Sciatic nerve (tissue), 2 donors: ENCODE measurements at regions not wholly inside any gene's neighbourhood (a gene's known extent, or its start where the extent isn't known, plus 50 kb on each side); places are given as distances from the start of the nearest gene placed in this dataset.

Experiments
- ATAC-seq: fragments of 200-7000 bp; cut with Tn5 transposase; one replicate; pipeline ENCODE4 v1.9.1; 2020; ENCODE audit warnings: mild to moderate bottlenecking, moderate library complexity
- DNase-seq: peaks from one replicate; pipeline ENCODE4 v3.0.0-alpha.2; 2020; ENCODE audit warnings: low spot score
- intact Hi-C: fragments of 100-400 bp; cut with DNase I; formaldehyde crosslinking; loops from one replicate; pipeline ENCODE4 v1.14.2; 2022
- donor health status: DM: no; HTN: no; CAD: no.
- donor health status: DM: no; HTN: no; CAD: no.

- ATAC-seq (no peak), DNase-seq (no peak)
- intact Hi-C loops, result no loop called here
These were observed 95.2 kb downstream of the CRPPA start for GRCh38 chr7:16326106-16326505.

- ATAC-seq (no peak), DNase-seq (no peak)
- intact Hi-C loops, result no loop called here
These were observed 98.0 kb downstream of the CRPPA start for GRCh38 chr7:16323313-16323712.

DNA sequence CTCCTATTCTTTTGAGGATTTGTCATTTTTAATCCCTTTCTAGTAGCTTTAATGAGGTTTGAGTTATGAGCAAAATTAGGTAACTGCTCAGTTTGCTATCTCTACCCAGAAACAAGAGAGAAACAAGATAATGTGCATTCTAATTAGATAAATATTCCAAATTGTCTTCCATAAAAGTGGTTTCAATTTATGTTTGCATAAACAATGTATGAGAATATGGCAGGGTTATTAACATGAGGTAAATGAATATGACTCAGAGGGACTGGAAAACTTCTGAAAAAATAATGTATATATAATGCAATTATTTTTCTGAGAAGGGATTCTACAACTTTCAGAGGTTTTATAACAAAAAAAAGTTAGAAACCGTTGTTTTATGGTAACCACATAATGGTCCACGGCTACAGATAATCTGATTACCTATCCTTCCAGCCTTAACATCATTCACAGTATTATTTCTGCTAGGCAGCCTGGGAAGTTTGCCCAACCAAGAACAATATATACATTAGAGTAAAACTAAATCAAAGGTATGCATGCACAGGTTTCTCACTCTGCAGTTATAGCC is 101.2 kb downstream of the CRPPA start:
- no peak for DNase-seq
- intact Hi-C loops, result no loop called here
- ATAC-seq, result no peak

DNA sequence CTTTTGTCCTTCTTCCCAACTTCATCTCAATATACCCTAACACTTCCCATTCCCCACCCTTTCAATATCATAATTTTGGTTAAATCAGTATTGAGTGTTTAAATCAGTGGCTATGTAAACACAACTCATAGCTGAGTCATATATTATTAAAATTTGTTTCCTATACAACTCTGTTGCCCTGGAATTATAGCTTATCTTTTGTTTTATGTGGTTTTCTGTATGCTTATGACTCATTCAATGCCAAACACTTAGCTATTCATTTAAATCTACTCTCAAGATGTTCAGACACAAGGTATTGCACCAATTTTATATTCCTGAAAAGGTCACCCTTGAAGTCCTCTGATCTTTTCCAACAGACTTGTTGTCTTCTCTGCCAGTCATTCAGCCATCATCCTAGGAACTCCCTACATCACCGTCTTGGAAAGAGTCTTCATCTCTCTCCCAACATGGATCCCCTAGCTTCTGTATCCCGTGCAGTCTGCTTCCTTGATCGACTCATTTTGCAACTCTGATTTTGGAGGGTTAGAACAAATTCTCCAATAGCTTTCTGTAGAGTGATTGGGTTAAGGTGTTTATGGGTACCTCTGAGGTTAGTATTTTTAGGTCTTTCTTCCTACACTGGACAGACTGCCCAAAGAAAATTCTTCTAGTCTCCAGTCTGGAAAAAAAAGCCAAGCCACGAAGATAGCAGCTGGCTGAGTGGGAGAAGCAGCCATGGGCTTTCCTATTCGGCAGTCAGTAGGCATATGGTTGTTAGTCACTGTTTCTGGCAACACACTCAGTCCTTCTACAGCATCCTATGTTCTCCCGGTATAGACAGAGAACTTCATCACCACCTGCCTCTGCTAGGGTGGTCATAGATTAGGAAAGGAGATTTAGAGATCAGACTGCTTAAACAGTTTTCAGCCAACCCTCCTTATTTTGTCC is 102.1 kb downstream of the CRPPA start:
- no peak for ATAC-seq
- DNase-seq, result no peak
- intact Hi-C loops, result no loop called here

DNA sequence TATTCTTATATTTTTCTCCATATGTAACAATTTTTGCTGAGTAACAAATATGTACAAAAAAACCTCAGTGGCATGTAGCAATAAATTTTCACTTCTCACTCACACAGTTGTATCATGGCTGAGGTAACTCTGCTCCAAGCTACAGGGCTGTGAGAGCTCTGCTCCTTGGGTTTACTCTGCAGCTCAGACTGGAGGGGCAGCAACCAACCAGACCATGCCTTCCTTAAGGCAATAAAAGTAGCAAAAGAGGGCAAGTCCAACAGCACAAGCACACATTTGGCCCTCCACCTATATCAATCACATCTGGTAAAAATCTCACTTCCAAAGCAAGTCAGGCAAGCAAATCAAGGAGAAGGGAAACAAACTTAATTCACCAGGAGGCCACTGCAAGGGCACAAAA is 102.9 kb downstream of the CRPPA start:
- DNase-seq (no peak), ATAC-seq (no peak)
- intact Hi-C loops, result no loop called here

DNA sequence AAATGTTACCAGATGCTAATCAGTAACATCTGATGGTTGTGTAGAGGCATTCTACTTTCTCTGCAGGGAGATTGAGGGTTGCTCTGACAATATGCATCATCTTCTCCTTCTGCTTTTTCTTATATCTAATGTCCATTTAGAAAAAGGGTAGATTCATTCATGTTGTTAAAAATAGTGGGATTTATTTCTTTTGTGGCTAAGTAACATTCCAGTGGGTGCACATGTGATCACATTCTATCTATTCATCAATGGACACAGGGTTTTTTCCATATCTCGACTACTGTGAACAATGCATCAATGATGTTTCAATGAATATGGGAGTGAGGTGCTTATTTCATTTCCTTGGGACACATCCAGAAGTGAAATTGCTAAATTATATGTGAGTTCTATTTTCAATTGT is 103.9 kb downstream of the CRPPA start:
- DNase-seq, result no peak
- intact Hi-C loops, result no loop called here
- no peak for ATAC-seq

DNA sequence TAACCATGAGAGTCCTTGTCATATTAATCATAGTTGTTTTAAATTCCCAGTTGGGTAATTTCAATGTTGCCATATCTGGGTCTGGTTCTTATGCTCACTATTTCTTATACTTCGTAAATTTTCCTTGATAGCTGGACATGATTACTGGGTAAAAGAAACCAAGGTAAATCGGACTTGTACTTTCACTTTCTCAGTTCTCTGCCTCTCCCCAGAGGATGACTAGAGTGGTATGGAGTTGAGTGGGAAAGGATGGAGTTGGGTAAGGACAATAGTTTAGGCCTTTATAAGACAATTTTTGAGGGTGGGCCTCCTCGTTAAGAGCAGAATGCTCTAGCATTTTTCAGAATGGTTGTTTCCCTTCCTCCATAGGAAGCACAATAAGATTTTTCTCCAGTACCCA is 106.1 kb downstream of the CRPPA start:
- DNase-seq (no peak), ATAC-seq (no peak)
- intact Hi-C loops, result no loop called here

DNA sequence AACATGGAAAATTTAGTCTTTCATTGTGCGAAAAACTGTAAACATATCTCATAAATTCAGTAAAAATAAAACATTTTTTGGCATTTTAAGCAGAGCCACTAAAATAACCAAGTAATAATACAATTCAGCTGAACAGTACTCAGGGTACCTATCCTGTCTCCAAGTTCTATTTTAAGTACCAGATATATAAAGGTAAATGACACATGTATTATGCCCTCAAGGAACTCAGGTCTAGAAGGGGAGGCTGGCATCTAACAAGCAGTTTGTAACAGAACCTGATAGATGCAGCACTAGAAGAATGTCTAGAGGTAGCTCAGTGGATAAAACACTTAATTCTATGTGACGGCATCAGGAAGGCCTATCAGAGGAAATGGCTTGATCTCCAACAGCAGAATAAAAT is 112.2 kb downstream of the CRPPA start:
- ATAC-seq (no peak), DNase-seq (no peak)
- intact Hi-C loops, result no loop called here

- intact Hi-C loops, result no loop called here
- ATAC-seq (no peak), DNase-seq (no peak)
These were observed 120.0 kb downstream of the CRPPA start for GRCh38 chr7:16301291-16301690.

DNA sequence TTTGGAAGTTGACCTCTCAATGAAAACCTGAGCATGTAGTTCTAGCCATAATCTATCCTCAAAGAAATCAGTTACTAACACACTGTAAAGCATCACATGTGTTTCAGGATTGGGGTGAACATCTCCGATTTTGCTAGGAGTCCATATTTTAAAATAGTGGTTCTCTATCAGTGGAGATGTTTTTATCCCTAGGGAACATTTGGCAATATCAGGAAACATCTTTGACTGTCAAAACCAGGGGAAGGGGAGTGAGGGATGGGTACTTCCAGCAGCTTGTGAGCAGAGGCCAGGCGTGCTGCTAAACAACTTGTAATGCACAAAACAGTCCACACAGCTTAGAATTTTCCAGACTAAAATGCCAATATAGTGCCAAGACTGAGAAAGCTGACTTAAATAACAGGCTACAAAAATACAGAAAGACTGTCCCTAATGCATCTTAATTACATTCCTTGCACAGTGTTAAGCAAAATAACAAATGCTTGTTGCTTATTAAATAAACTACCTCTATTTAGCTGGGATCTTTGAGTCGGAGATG is 120.9 kb downstream of the CRPPA start:
- DNase-seq (no peak), ATAC-seq (no peak)
- intact Hi-C loops, result no loop called here

- no peak for ATAC-seq
These were observed 121.5 kb downstream of the CRPPA start for GRCh38 chr7:16299853-16300252.

GRCh38 chr7:16298221-16298620 is 123.1 kb downstream of the CRPPA start:
- no peak for ATAC-seq
- DNase-seq, result no peak
- intact Hi-C loops, result no loop called here

More at GRCh38 chr7:16299853-16300252, 121.5 kb downstream of the CRPPA start:
- intact Hi-C loops, result no loop called here
- no peak for DNase-seq

DNA sequence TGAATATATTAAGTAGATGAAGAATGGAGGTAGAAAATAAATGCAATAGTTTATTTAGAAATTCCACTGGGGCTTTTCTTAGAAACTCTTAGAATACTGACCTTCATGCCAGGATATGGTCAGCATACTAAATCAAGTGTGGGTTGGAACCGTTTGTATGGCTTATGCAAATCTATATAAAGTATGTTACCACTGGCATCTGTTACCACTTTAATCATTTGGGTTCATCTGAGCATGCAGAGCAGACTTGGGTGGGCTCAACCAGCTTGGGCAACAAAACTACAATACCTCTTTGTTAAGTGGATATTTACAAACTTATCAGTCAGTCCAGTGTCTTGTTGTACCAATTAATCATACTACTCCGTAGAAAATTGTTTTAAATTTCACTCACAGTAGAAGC is 125.8 kb downstream of the CRPPA start:
- intact Hi-C loops, result no loop called here
- DNase-seq (no peak), ATAC-seq (no peak)

GRCh38 chr7:16293669-16294425 is 127.5 kb downstream of the CRPPA start:
- ATAC-seq (no peak), DNase-seq (no peak)
- intact Hi-C loops, result no loop called here

- DNase-seq (no peak), ATAC-seq (no peak)
- intact Hi-C loops, result no loop called here
These were observed 136.8 kb downstream of the CRPPA start for GRCh38 chr7:16284581-16284980.

- intact Hi-C loops, result no loop called here
- ATAC-seq, result no peak
- no peak for DNase-seq
These were observed 143.1 kb downstream of the CRPPA start for GRCh38 chr7:16278167-16278787.

- no peak for ATAC-seq
- intact Hi-C loops, result loop anchor here (5.0 kb wide), 1 partner anchor 870 kb away; no protein-coding TSS in a partner anchor
- DNase-seq, result no peak
These were observed 149.2 kb downstream of the CRPPA start for GRCh38 chr7:16271990-16272665.

DNA sequence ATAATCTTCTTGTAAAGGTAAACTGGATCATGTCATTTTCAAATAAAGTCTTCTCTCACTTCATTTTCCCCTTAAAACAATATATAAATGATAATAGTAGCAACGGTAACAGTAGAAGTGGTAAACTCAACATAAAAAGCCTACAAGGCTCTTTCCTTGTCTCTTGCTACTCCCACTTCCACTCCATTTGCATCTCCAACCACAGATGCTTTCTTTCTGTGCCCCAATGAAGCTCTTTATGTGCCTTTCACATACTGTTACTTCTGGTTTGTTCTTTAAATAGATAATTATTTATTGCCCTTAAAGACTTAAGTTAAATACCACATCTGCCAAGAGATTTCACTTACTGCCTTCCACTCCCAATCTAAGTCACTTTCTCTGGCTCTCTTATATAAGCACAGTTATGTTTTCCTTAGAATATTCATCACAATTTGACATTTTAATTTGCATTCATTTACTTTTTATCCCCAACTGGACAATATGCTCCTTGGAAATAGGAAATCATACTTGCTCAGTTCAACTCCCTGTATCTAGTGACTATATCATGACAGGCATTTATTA is 149.9 kb downstream of the CRPPA start:
- intact Hi-C loops, result loop anchor here (5.0 kb wide), 1 partner anchor 869 kb away; no protein-coding TSS in a partner anchor
- ATAC-seq, result no peak
- no peak for DNase-seq
